WERI-Rb-1 (cell line): ENCODE measurements at regions not wholly inside any gene's neighbourhood (a gene's known extent, or its start where the extent isn't known, plus 50 kb on each side); places are given as distances from the start of the nearest gene placed in this dataset.

Experiments used
- DNase-seq: peaks from one replicate; pipeline ENCODE4 v3.0.0-alpha.2; 2020
- H3K27ac ChIP-seq: fragments of 250-450 bp; sonication (Bioruptor Pico); 2 replicates; pipeline ENCODE4 v1.5.1; 2020; ENCODE audit warnings: mild to moderate bottlenecking, moderate library complexity
- H3K27me3 ChIP-seq: fragments of 250-450 bp; sonication (Bioruptor Pico); 2 replicates; pipeline ENCODE4 v1.5.1; 2021; ENCODE audit warnings: mild to moderate bottlenecking, low read depth, moderate library complexity; ENCODE audit not compliant: insufficient read depth, severe bottlenecking
- H3K36me3 ChIP-seq: fragments of 250-450 bp; sonication (Bioruptor Pico); 2 replicates; pipeline ENCODE4 v1.5.1; 2020; ENCODE audit warnings: mild to moderate bottlenecking, moderate library complexity
- H3K4me3 ChIP-seq: 2 replicates; pipeline ENCODE4 v1.5.1; 2011; ENCODE audit warnings: low read depth, mild to moderate bottlenecking, control low read depth, low read length
- H3K9me3 ChIP-seq: fragments of 250-450 bp; sonication (Bioruptor Pico); 2 replicates; pipeline ENCODE4 v1.5.1; 2021; ENCODE audit warnings: mild to moderate bottlenecking, moderate library complexity; ENCODE audit not compliant: severe bottlenecking
- CTCF ChIP-seq: IDR thresholded peaks from 2 replicates; pipeline ENCODE4 v1.5.1; 2011; ENCODE audit warnings: low read depth, mild to moderate bottlenecking, control low read depth, inconsistent platforms, low read length

GRCh38 chr5:96142184-96142781 is 180.6 kb upstream of the ELL2 start:
- TF ChIP-seq CTCF, result no peak
- Histone ChIP-seq H3K36me3 (no peaks in the 10 kb centered on the region), H3K4me3 (no peak overlapping the region), H3K27ac (no peak overlapping the region), H3K9me3 (no peaks in the 10 kb centered on the region), H3K27me3 (no peaks in the 10 kb centered on the region)
- no peak for DNase-seq

- H3K36me3 ChIP-seq, result no peaks in the 10 kb centered on the region
- no peak overlapping the region for H3K27ac ChIP-seq
- H3K4me3 ChIP-seq, result no peak overlapping the region
- H3K27me3 ChIP-seq, result no peaks in the 10 kb centered on the region
- H3K9me3 ChIP-seq, result no peaks in the 10 kb centered on the region
- no peak for TF ChIP-seq CTCF
- no peak for DNase-seq
These were observed 180.1 kb upstream of the ELL2 start for GRCh38 chr5:96141749-96142148.

- Histone ChIP-seq H3K27ac (no peak overlapping the region), H3K9me3 (no peaks in the 10 kb centered on the region), H3K36me3 (no peaks in the 10 kb centered on the region), H3K27me3 (no peaks in the 10 kb centered on the region), H3K4me3 (no peak overlapping the region)
- TF ChIP-seq CTCF, result no peak
- no peak for DNase-seq
These were observed 178.8 kb upstream of the ELL2 start for GRCh38 chr5:96140496-96140895.

GRCh38 chr5:96140084-96140483 is 178.4 kb upstream of the ELL2 start:
- H3K27ac ChIP-seq, result no peak overlapping the region
- no peak for TF ChIP-seq CTCF
- DNase-seq, result no peak
- H3K36me3 ChIP-seq, result no peaks in the 10 kb centered on the region
- H3K4me3 ChIP-seq, result no peak overlapping the region
- no peaks in the 10 kb centered on the region for H3K27me3 ChIP-seq
- no peaks in the 10 kb centered on the region for H3K9me3 ChIP-seq

GRCh38 chr5:96134886-96135285 is 173.2 kb upstream of the ELL2 start:
- H3K4me3 ChIP-seq, result no peak overlapping the region

More at GRCh38 chr5:96134886-96135285, 173.2 kb upstream of the ELL2 start:
- Histone ChIP-seq H3K36me3 (no peaks in the 10 kb centered on the region), H3K9me3 (no peaks in the 10 kb centered on the region), H3K27ac (no peak overlapping the region), H3K27me3 (no peaks in the 10 kb centered on the region)
- no peak for DNase-seq
- no peak for TF ChIP-seq CTCF
